ENCODE measurements at regions not wholly inside any gene's neighbourhood (a gene's known extent, or its start where the extent isn't known, plus 50 kb on each side); places are given as distances from the start of the nearest gene placed in this dataset.

DNA sequence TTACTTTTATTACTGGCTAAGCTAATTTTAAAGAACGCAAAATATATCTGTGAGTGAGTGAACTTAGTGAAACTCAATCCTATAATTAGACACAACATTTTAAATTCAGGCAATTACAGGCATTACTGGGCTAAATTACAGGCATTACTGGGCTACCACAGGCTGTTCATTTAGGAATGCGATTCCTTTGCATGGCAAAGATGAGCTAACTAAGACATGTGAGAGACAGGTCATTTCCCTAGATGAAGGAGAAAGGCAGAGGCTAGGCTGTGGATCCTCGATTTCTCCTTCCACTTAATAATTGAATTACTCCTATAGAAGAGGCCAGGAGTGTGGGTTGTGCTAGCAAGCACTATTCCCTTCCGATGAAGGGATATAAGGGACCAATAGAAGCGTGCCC lies 429.4 kb upstream of the LMO3 start:
- Histone ChIP-seq H3K4me3 (ENCODE audit: low read depth in 2 of 2, low read length in 2 of 2) (no peak overlapping the region), H3K9me3 (ENCODE audit: control insufficient read depth, insufficient read depth, low read depth, low read length) (no peaks in the 10 kb centered on the region), H3K4me1 (ENCODE audit: control insufficient read depth, insufficient read depth, low read length) (no peaks in the 10 kb centered on the region), H3K27me3 (ENCODE audit: control insufficient read depth, insufficient read depth, low read length) (no peaks in the 10 kb centered on the region), H3K27ac (ENCODE audit: low read length) (no peak overlapping the region), H3K36me3 (ENCODE audit: control insufficient read depth, insufficient read depth, low read length) (no peaks in the 10 kb centered on the region; the same call in 1 of the 2 replicates)
- ChIA-PET CTCF (no interaction called here), POLR2A (no interaction called here)
- intact Hi-C loops (cut with micrococcal nuclease; ENCODE audit: unreplicated experiment) = no loop called here
- DNase-seq (ENCODE audit: low read depth, low spot score) = no peak
- in situ Hi-C loops (cut with HindIII; ENCODE audit: low pct_unique_long_range_greater_than_20kb, low sequenced_read_pairs) = no loop called here
- no peak for TF ChIP-seq REST (IDR thresholded peaks at IDR 0.05; ENCODE audit: insufficient read depth in 1 of 2, low read depth in 2 of 2, low read length in 1 of 2)
- TF ChIP-seq POLR2AphosphoS5 (IDR thresholded peaks at IDR 0.05; ENCODE audit: low read depth, low read length) = no peak
- no peak for TF ChIP-seq TCF7L2 (IDR thresholded peaks at IDR 0.05; ENCODE audit: low read depth, low read length)
- TF ChIP-seq SIN3A (IDR thresholded peaks at IDR 0.05; ENCODE audit: borderline replicate concordance, insufficient read depth, low read depth, low read length) = no peak
- no peak for TF ChIP-seq CTCF (IDR thresholded peaks at IDR 0.05)
- BruUV-seq (replicated peaks) = no TSS peak
- ATAC-seq = no peak

- no TSS peak for BruUV-seq (replicated peaks)
These were observed 424.4 kb upstream of the LMO3 start for GRCh38 chr12:17030338-17030737.

More at GRCh38 chr12:17030338-17030737, 424.4 kb upstream of the LMO3 start:
- Histone ChIP-seq H3K4me3 (ENCODE audit: low read depth in 2 of 2, low read length in 2 of 2) (no peak overlapping the region), H3K36me3 (ENCODE audit: control insufficient read depth, insufficient read depth, low read length) (no peaks in the 10 kb centered on the region), H3K9me3 (ENCODE audit: control insufficient read depth, insufficient read depth, low read depth, low read length) (no peaks in the 10 kb centered on the region), H3K27ac (ENCODE audit: low read length) (no peak overlapping the region), H3K27me3 (ENCODE audit: control insufficient read depth, insufficient read depth, low read length) (no peaks in the 10 kb centered on the region), H3K4me1 (ENCODE audit: control insufficient read depth, insufficient read depth, low read length) (no peaks in the 10 kb centered on the region)
- ATAC-seq (no peak), DNase-seq (ENCODE audit: low read depth, low spot score) (no peak)
- TF ChIP-seq CTCF (IDR thresholded peaks at IDR 0.05) (no peak), POLR2AphosphoS5 (IDR thresholded peaks at IDR 0.05; ENCODE audit: low read depth, low read length) (no peak), TCF7L2 (IDR thresholded peaks at IDR 0.05; ENCODE audit: low read depth, low read length) (no peak), REST (IDR thresholded peaks at IDR 0.05; ENCODE audit: insufficient read depth in 1 of 2, low read depth in 2 of 2, low read length in 1 of 2) (no peak), SIN3A (IDR thresholded peaks at IDR 0.05; ENCODE audit: borderline replicate concordance, insufficient read depth, low read depth, low read length) (no peak)
- intact Hi-C loops (cut with micrococcal nuclease; ENCODE audit: unreplicated experiment) = no loop called here
- POLR2A ChIA-PET = no interaction called here
- in situ Hi-C loops (cut with HindIII; ENCODE audit: low pct_unique_long_range_greater_than_20kb, low sequenced_read_pairs) = no loop called here
- CTCF ChIA-PET = no interaction called here

All from Panc1 (cell line).